HEK293 (cell line): ENCODE measurements at regions not wholly inside any gene's neighbourhood (a gene's known extent, or its start where the extent isn't known, plus 50 kb on each side); places are given as distances from the start of the nearest gene placed in this dataset.

Experiments used
- CTCF ChIA-PET: fragments of 350-600 bp; formaldehyde crosslinking; extraction: SDS; loops from one replicate; lab custom pipeline; 2021; ENCODE audit warnings: antibody characterized with exemption; lab: Yijun Ruan, JAX
- POLR2A ChIA-PET: fragments of 300-600 bp; formaldehyde crosslinking; extraction: SDS; loops from one replicate; lab custom pipeline; 2020; ENCODE audit warnings: antibody characterized with exemption, inconsistent platforms; lab: Yijun Ruan, JAX
- H3K27ac ChIP-seq: fragments of 200-500 bp; sonication (Bioruptor generic); 2 replicates; pipeline ENCODE4 v1.5.1; 2014; ENCODE audit warnings: low read depth, low read length, control low read depth, inconsistent platforms; ENCODE audit errors: extremely low read depth
- H3K36me3 ChIP-seq, 2 experiments: fragments of 200-500 bp in 1 of 2; sonication (Bioruptor generic) in 1 of 2; 1 replicate in 1 of 2; 2 replicates in 1 of 2; pipeline ENCODE4 v1.5.1; 2014 to 2017; ENCODE audit warnings: inconsistent platforms in 2 of 2, low read length in 2 of 2; ENCODE audit not compliant: control insufficient read depth in 2 of 2, insufficient read depth in 1 of 2
- H3K4me1 ChIP-seq: fragments of 200-500 bp; sonication (Bioruptor generic); 2 replicates; pipeline ENCODE4 v1.5.1; 2014; ENCODE audit warnings: mild to moderate bottlenecking, low read length, inconsistent platforms; ENCODE audit not compliant: control insufficient read depth, insufficient read depth
- H3K4me3 ChIP-seq: 2 replicates; pipeline ENCODE4 v1.5.1; 2011; ENCODE audit warnings: low read depth, mild to moderate bottlenecking, control low read depth, low read length, moderate library complexity
- H3K9me3 ChIP-seq: fragments of 200-500 bp; sonication (Bioruptor generic); 2 replicates; pipeline ENCODE4 v1.5.1; 2014; ENCODE audit warnings: low read depth, low read length, inconsistent platforms; ENCODE audit not compliant: control insufficient read depth, insufficient read depth
- GLIS2 ChIP-seq: fragments of 450-650 bp; formaldehyde crosslinking; IDR thresholded peaks from 2 replicates; pipeline ENCODE4 v1.5.1; 2016; ENCODE audit warnings: missing biosample characterization, missing genetic modification characterization
- INSM2 ChIP-seq: fragments of 450-650 bp; formaldehyde crosslinking; IDR thresholded peaks from 2 replicates; pipeline ENCODE4 v1.5.1; 2016; ENCODE audit warnings: missing biosample characterization, missing genetic modification characterization
- KLF17 ChIP-seq: fragments of 450-650 bp; formaldehyde crosslinking; IDR thresholded peaks from 2 replicates; pipeline ENCODE4 v1.5.1; 2016; ENCODE audit warnings: missing biosample characterization, missing genetic modification characterization
- KLF9 ChIP-seq: fragments of 450-650 bp; formaldehyde crosslinking; IDR thresholded peaks from 2 replicates; pipeline ENCODE4 v1.5.1; 2016; ENCODE audit warnings: missing biosample characterization, missing genetic modification characterization, low read depth
- OSR2 ChIP-seq: fragments of 450-650 bp; formaldehyde crosslinking; IDR thresholded peaks from 2 replicates; pipeline ENCODE4 v1.5.1; 2016; ENCODE audit warnings: missing biosample characterization, missing genetic modification characterization
- PBX3 ChIP-seq: sonication (generic); formaldehyde crosslinking; IDR thresholded peaks from 2 replicates; pipeline ENCODE4 v1.8.1; 2022; ENCODE audit warnings: mild to moderate bottlenecking, moderate library complexity, missing genetic modification reagents
- REPIN1 ChIP-seq: fragments of 450-650 bp; formaldehyde crosslinking; IDR thresholded peaks from 2 replicates; pipeline ENCODE4 v1.5.1; 2017; ENCODE audit warnings: missing biosample characterization, missing genetic modification characterization, low read depth
- REST ChIP-seq: fragments of 450-650 bp; formaldehyde crosslinking; IDR thresholded peaks from 2 replicates; pipeline ENCODE4 v1.5.1; 2016; ENCODE audit warnings: missing biosample characterization, missing genetic modification characterization
- TCF7L2 ChIP-seq: IDR thresholded peaks from 2 replicates; pipeline ENCODE4 v1.6.1; 2011; ENCODE audit warnings: low read depth, mild to moderate bottlenecking, inconsistent platforms, low read length, moderate library complexity, borderline replicate concordance
- WT1 ChIP-seq: fragments of 450-650 bp; formaldehyde crosslinking; IDR thresholded peaks from 2 replicates; pipeline ENCODE4 v1.5.1; 2016; ENCODE audit warnings: missing biosample characterization, missing genetic modification characterization
- ZBTB26 ChIP-seq: fragments of 450-650 bp; formaldehyde crosslinking; optimal IDR thresholded peaks from 2 replicates; pipeline ENCODE3; 2016; ENCODE audit warnings: missing biosample characterization, mild to moderate bottlenecking, missing genetic modification characterization
- ZEB2 ChIP-seq: fragments of 450-650 bp; formaldehyde crosslinking; IDR thresholded peaks from 2 replicates; pipeline ENCODE4 v1.5.1; 2016; ENCODE audit warnings: missing biosample characterization, missing genetic modification characterization
- ZIC2 ChIP-seq: fragments of 450-650 bp; formaldehyde crosslinking; IDR thresholded peaks from 2 replicates; pipeline ENCODE4 v1.5.1; 2016; ENCODE audit warnings: missing biosample characterization, missing genetic modification characterization
- ZNF10 ChIP-seq: fragments of 450-650 bp; formaldehyde crosslinking; IDR thresholded peaks from 2 replicates; pipeline ENCODE4 v1.5.1; 2017; ENCODE audit warnings: missing biosample characterization, missing genetic modification characterization
- ZNF184 ChIP-seq: fragments of 450-650 bp; IDR thresholded peaks from 2 replicates; pipeline ENCODE4 v1.5.1; 2018; ENCODE audit warnings: missing biosample characterization, mild to moderate bottlenecking, missing genetic modification characterization
- ZNF37A ChIP-seq: fragments of 450-650 bp; IDR thresholded peaks from 2 replicates; pipeline ENCODE4 v1.5.1; 2018; ENCODE audit warnings: missing biosample characterization, missing genetic modification characterization
- ZNF391 ChIP-seq: fragments of 450-650 bp; formaldehyde crosslinking; IDR thresholded peaks from 2 replicates; pipeline ENCODE4 v1.5.1; 2016; ENCODE audit warnings: low read depth, missing biosample characterization, missing genetic modification characterization, borderline replicate concordance
- ZNF488 ChIP-seq: fragments of 450-650 bp; formaldehyde crosslinking; IDR thresholded peaks from 2 replicates; pipeline ENCODE4 v1.5.1; 2016; ENCODE audit warnings: missing biosample characterization, missing genetic modification characterization
- ZNF514 ChIP-seq: fragments of 450-650 bp; formaldehyde crosslinking; IDR thresholded peaks from 2 replicates; pipeline ENCODE4 v1.5.1; 2016; ENCODE audit warnings: missing biosample characterization, missing genetic modification characterization
- ZNF530 ChIP-seq: fragments of 450-650 bp; formaldehyde crosslinking; IDR thresholded peaks from 2 replicates; pipeline ENCODE4 v1.5.1; 2016; ENCODE audit warnings: low read depth, missing biosample characterization, missing genetic modification characterization
- ZNF571 ChIP-seq: fragments of 450-650 bp; formaldehyde crosslinking; IDR thresholded peaks from 2 replicates; pipeline ENCODE4 v1.5.0; 2017; ENCODE audit warnings: missing biosample characterization, missing genetic modification characterization
- ZNF610 ChIP-seq: fragments of 450-650 bp; formaldehyde crosslinking; IDR thresholded peaks from 2 replicates; pipeline ENCODE4 v1.5.1; 2016; ENCODE audit warnings: missing biosample characterization, missing genetic modification characterization, borderline replicate concordance

- TF ChIP-seq ZNF391 (tag by site-specific recombination) (no peak), ZNF488 (tag by site-specific recombination) (no peak), ZNF184 (tag by site-specific recombination) (peak; percentile 95), ZEB2 (tag by site-specific recombination) (peak; percentile 53; the same call in 1 of the 2 replicates), INSM2 (tag by site-specific recombination) (no peak), REST (tag by site-specific recombination) (peak; percentile 88), WT1 (tag by site-specific recombination) (no peak), TCF7L2 (no peak), REPIN1 (no peak), ZNF10 (no peak), ZNF610 (tag by site-specific recombination) (no peak), KLF9 (tag by site-specific recombination) (no peak), GLIS2 (tag by site-specific recombination) (no peak), KLF17 (tag by site-specific recombination) (no peak; the same call in 1 of the 2 replicates), PBX3 (no peak), ZNF514 (tag by site-specific recombination) (no peak), OSR2 (peak; percentile 37; the same call in 1 of the 2 replicates)
These were observed 508.3 kb downstream of the EBF1 start (continued) for GRCh38 chr5:158591301-158591863.

- TF ChIP-seq ZNF571 (tag by site-specific recombination) (no peak), ZIC2 (tag by site-specific recombination) (peak; percentile 26; the same call in 1 of the 2 replicates), ZBTB26 (no peak), ZNF530 (tag by site-specific recombination) (no peak), ZNF37A (no peak)
- no peaks in the 10 kb centered on the region for H3K36me3 ChIP-seq
- CTCF ChIA-PET: interaction anchor here (0.7 kb wide), 1 partner anchor 518 kb away, joined by 3 read pairs; no protein-coding TSS in a partner anchor
- no peaks in the 10 kb centered on the region for H3K9me3 ChIP-seq
- no peak overlapping the region for H3K4me3 ChIP-seq
- H3K27ac ChIP-seq: no peak overlapping the region; the same call in 1 of the 2 replicates
- POLR2A ChIA-PET: no interaction called here
- H3K4me1 ChIP-seq: peaks cover 23% of the 10 kb centered on the region
These were observed 508.9 kb downstream of the EBF1 start for GRCh38 chr5:158590746-158591300.
